Peyer's patch (tissue), 4 donors: ENCODE measurements at regions not wholly inside any gene's neighbourhood (a gene's known extent, or its start where the extent isn't known, plus 50 kb on each side); places are given as distances from the start of the nearest gene placed in this dataset.

Experiments used
- CTCF ChIP-seq, 6 experiments: fragments of 450-650 bp in 4 of 6; fragments of 200-600 bp in 2 of 6; sonication (generic) in 1 of 6; IDR thresholded peaks; one replicate each; pipeline ENCODE4 v1.5.1; 2017 to 2019; ENCODE audit warnings: antibody characterized with exemption in 6 of 6, mild to moderate bottlenecking in 3 of 6, moderate library complexity in 1 of 6
- POLR2A ChIP-seq, 2 donors: fragments of 450-650 bp; IDR thresholded peaks; one replicate each; pipeline ENCODE4 v1.5.1; 2017; ENCODE audit warnings: antibody characterized with exemption in 2 of 2, mild to moderate bottlenecking in 2 of 2, moderate library complexity in 2 of 2

- TF ChIP-seq CTCF (IDR thresholded peaks at IDR 0.05) (no peak), POLR2A (IDR thresholded peaks at IDR 0.05) (no peak)
Observed at GRCh38 chr18:25518716-25519053, 166.7 kb upstream of the ZNF521 start.
